Lung (tissue), 11 donors: ENCODE measurements at regions not wholly inside any gene's neighbourhood (a gene's known extent, or its start where the extent isn't known, plus 50 kb on each side); places are given as distances from the start of the nearest gene placed in this dataset.

ENCODE experiments used
- ATAC-seq: fragments of 200-7000 bp; cut with Tn5 transposase; one replicate; pipeline ENCODE4 v1.9.1; 2020; ENCODE audit warnings: moderate number of reproducible peaks; ENCODE audit not compliant: insufficient read depth, low FRiP score
- DNase-seq, 3 donors: peaks; one replicate each; pipeline ENCODE4 v3.0.0-alpha.2; 2013 to 2017
- H3K27ac ChIP-seq, 2 donors: one replicate each; pipeline ENCODE4 v1.5.1; 2013; ENCODE audit warnings: mild to moderate bottlenecking in 2 of 2, moderate library complexity in 2 of 2, control low read depth in 1 of 2, inconsistent platforms in 1 of 2, low read depth in 1 of 2, low read length in 1 of 2
- H3K27me3 ChIP-seq, 3 donors: one replicate each; pipeline ENCODE4 v1.5.1; 2013; ENCODE audit warnings: low read length in 2 of 3; ENCODE audit not compliant: control insufficient read depth in 3 of 3, insufficient read depth in 3 of 3
- H3K36me3 ChIP-seq, 4 donors: one replicate each; pipeline ENCODE4 v1.5.1; 2013; ENCODE audit warnings: low read length in 4 of 4, mild to moderate bottlenecking in 1 of 4, moderate library complexity in 1 of 4; ENCODE audit not compliant: control insufficient read depth in 4 of 4, insufficient read depth in 4 of 4
- H3K4me1 ChIP-seq, 5 donors: one replicate each; pipeline ENCODE4 v1.5.1; 2013; ENCODE audit warnings: low read length in 5 of 5, mild to moderate bottlenecking in 2 of 5, moderate library complexity in 1 of 5; ENCODE audit not compliant: control insufficient read depth in 5 of 5, insufficient read depth in 5 of 5
- H3K4me3 ChIP-seq: one replicate; pipeline ENCODE4 v1.5.1; 2013; ENCODE audit warnings: mild to moderate bottlenecking, control low read depth, moderate library complexity
- H3K9ac ChIP-seq, 2 donors: one replicate each; pipeline ENCODE4 v1.5.1; 2013; ENCODE audit warnings: low read length in 2 of 2, control low read depth in 1 of 2; ENCODE audit not compliant: insufficient read depth in 1 of 2
- H3K9me3 ChIP-seq, 4 donors: one replicate each; pipeline ENCODE4 v1.5.1; 2013; ENCODE audit warnings: low read length in 3 of 4, mild to moderate bottlenecking in 1 of 4, moderate library complexity in 1 of 4; ENCODE audit not compliant: control insufficient read depth in 4 of 4, insufficient read depth in 3 of 4
- CTCF ChIP-seq: IDR thresholded peaks from 2 replicates; pipeline ENCODE4 v1.5.1; 2012; ENCODE audit warnings: mild to moderate bottlenecking; ENCODE audit errors: control extremely low read depth, extremely low read depth
- whole genome bisulfite sequencing, 2 donors: extraction: QIAGEN DNeasy Blood & Tissue Kit; methylation state at CpG; one replicate each; pipeline ENCODE4 v1.1.7; 2013; 5-methylcytosine and 5-hydroxymethylcytosine counted together
- donor health status: control.
- donor health status: control.
- donor health status: Bipolar disorder and iron deficiency.
- donor health status: healthy.
- donor health status: DM: yes; HTN: yes; CAD: no.

GRCh38 chr13:22861958-22862466 is 318.8 kb upstream of the SGCG start:
- H3K4me1 ChIP-seq: no peaks in the 10 kb centered on the region
- no peak overlapping the region for H3K27ac ChIP-seq
- DNase-seq (no peak), ATAC-seq (no peak)
- no peak overlapping the region for H3K9ac ChIP-seq
- no peak for TF ChIP-seq CTCF
- H3K36me3 ChIP-seq: no peaks in the 10 kb centered on the region
- H3K27me3 ChIP-seq: no peaks in the 10 kb centered on the region
- H3K4me3 ChIP-seq: no peak overlapping the region
- H3K9me3 ChIP-seq: no peaks in the 10 kb centered on the region

- no peak overlapping the region for H3K9ac ChIP-seq
These were observed 318.3 kb upstream of the SGCG start for GRCh38 chr13:22862478-22862877.

GRCh38 chr13:22866221-22866620 is 314.6 kb upstream of the SGCG start:
- H3K27me3 ChIP-seq: no peaks in the 10 kb centered on the region
- no peak for TF ChIP-seq CTCF
- H3K9ac ChIP-seq: no peak overlapping the region
- ATAC-seq (no peak), DNase-seq (no peak)
- no peak overlapping the region for H3K27ac ChIP-seq
- H3K4me1 ChIP-seq: no peaks in the 10 kb centered on the region
- no peaks in the 10 kb centered on the region for H3K9me3 ChIP-seq
- no peak overlapping the region for H3K4me3 ChIP-seq
- WGBS, 2 donors: 94 to 95% methylated on average over 9 of the region's 9 CpGs
- H3K36me3 ChIP-seq: no peaks in the 10 kb centered on the region

More at GRCh38 chr13:22862478-22862877, 318.3 kb upstream of the SGCG start:
- no peaks in the 10 kb centered on the region for H3K4me1 ChIP-seq
- no peaks in the 10 kb centered on the region for H3K27me3 ChIP-seq
- ATAC-seq (no peak), DNase-seq (no peak)
- no peak overlapping the region for H3K27ac ChIP-seq
- TF ChIP-seq CTCF: no peak
- H3K36me3 ChIP-seq: no peaks in the 10 kb centered on the region
- no peak overlapping the region for H3K4me3 ChIP-seq
- no peaks in the 10 kb centered on the region for H3K9me3 ChIP-seq

- no peaks in the 10 kb centered on the region for H3K4me1 ChIP-seq
- no peak overlapping the region for H3K9ac ChIP-seq
- no peaks in the 10 kb centered on the region for H3K9me3 ChIP-seq
- no peaks in the 10 kb centered on the region for H3K27me3 ChIP-seq
- no peak for TF ChIP-seq CTCF
- 81 to 90% methylated on average over 2 of the region's 2 CpGs for WGBS, 2 donors
- no peak for ATAC-seq
- H3K36me3 ChIP-seq: no peaks in the 10 kb centered on the region
- DNase-seq: no peak
- H3K4me3 ChIP-seq: no peak overlapping the region
- H3K27ac ChIP-seq: no peak overlapping the region
These were observed 309.5 kb upstream of the SGCG start for GRCh38 chr13:22871231-22871630.
